ELR (cell line): ENCODE measurements at regions not wholly inside any gene's neighbourhood (a gene's known extent, or its start where the extent isn't known, plus 50 kb on each side); places are given as distances from the start of the nearest gene placed in this dataset.
"Not testable (repeated sequence)": the region's sequence is repeated elsewhere in the genome, so short reads cannot be mapped to it uniquely, and the experiment has no call there.

Experiments used
- DNase-seq: peaks from one replicate; pipeline ENCODE4 v3.0.0-alpha.2; 2015; ENCODE audit warnings: low read depth

GRCh38 chr15:92804610-92804936 is 95.6 kb upstream of the CHD2 start:
- DNase-seq: not testable (repeated sequence)

GRCh38 chr15:92805080-92805690 is 94.9 kb upstream of the CHD2 start:
- no peak for DNase-seq

GRCh38 chr15:92806171-92806570 is 94.0 kb upstream of the CHD2 start:
- not testable (repeated sequence) for DNase-seq

- no peak for DNase-seq
Measured at GRCh38 chr15:92806763-92807162, 93.4 kb upstream of the CHD2 start.

GRCh38 chr15:92807971-92808571 is 92.1 kb upstream of the CHD2 start:
- DNase-seq: peak; percentile 36

GRCh38 chr15:92808598-92809063 is 91.5 kb upstream of the CHD2 start:
- peak; percentile 59 for DNase-seq

GRCh38 chr15:92809064-92809879 is 90.9 kb upstream of the CHD2 start:
- peak; percentile 95 for DNase-seq

- peak; percentile 62 for DNase-seq
Measured at GRCh38 chr15:92809880-92810361, 90.2 kb upstream of the CHD2 start.

GRCh38 chr15:92810418-92811138 is 89.5 kb upstream of the CHD2 start:
- peak; percentile 82 for DNase-seq

- DNase-seq: no peak
Measured at GRCh38 chr15:92811148-92811913, 88.8 kb upstream of the CHD2 start.

GRCh38 chr15:92812271-92812670 is 87.9 kb upstream of the CHD2 start:
- no peak for DNase-seq

- no peak for DNase-seq
Measured at GRCh38 chr15:92813485-92813884, 86.6 kb upstream of the CHD2 start.

GRCh38 chr15:92817339-92817886 is 82.7 kb upstream of the CHD2 start:
- DNase-seq: no peak

- no peak for DNase-seq
Measured at GRCh38 chr15:92818651-92819277, 81.4 kb upstream of the CHD2 start.

GRCh38 chr15:92819278-92820235 is 80.6 kb upstream of the CHD2 start:
- DNase-seq: peak; percentile 8

- DNase-seq: peak; percentile 91
Measured at GRCh38 chr15:92820236-92821021, 79.7 kb upstream of the CHD2 start.

- DNase-seq: peak; percentile 65
Measured at GRCh38 chr15:92821491-92822116, 78.5 kb upstream of the CHD2 start.
